Stimulated activated naive CD8-positive, alpha-beta T cell treated with anti-CD3 and anti-CD28 coated beads, Interleukin-15, Interleukin-2, amounts not matched to agents 100 U/mL and 50 U/mL, for 24 hours (primary cell): ENCODE measurements at regions not wholly inside any gene's neighbourhood (a gene's known extent, or its start where the extent isn't known, plus 50 kb on each side); places are given as distances from the start of the nearest gene placed in this dataset.
"Not testable (repeated sequence)": the region's sequence is repeated elsewhere in the genome, so short reads cannot be mapped to it uniquely, and the experiment has no call there.

ENCODE experiments used
- ATAC-seq: fragments of 150-1000 bp; cut with Tn5 transposase; one replicate; pipeline ENCODE4 v1.10.0; 2021
- DNase-seq: peaks from one replicate; pipeline ENCODE4 v3.0.0; 2021

DNA sequence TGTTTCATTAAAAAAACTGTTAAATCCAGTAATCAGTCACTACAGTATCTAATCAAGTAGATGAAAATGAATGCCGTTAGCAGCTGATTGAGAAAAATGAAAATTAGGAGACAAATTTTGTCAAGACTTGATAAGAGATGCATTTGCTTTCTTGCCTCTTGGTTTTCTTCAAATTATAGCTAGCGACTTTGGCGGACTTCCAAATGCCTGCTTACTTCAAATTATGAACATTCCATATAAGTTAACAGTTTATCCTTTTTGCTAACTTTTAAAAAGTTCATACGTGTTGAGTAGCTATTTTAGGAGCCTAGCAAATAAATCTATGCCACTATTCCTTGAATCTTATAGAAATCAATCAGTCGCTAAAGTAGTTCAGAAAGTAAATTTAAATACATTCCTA lies 58.8 kb downstream of the PPP4R3C start:
- no peak for DNase-seq

GRCh38 chrX:27399146-27399456 lies 64.0 kb downstream of the PPP4R3C start:
- ATAC-seq (no peak), DNase-seq (no peak)

More for the DNA sequence above, 58.8 kb downstream of the PPP4R3C start:
- ATAC-seq = no peak

DNA sequence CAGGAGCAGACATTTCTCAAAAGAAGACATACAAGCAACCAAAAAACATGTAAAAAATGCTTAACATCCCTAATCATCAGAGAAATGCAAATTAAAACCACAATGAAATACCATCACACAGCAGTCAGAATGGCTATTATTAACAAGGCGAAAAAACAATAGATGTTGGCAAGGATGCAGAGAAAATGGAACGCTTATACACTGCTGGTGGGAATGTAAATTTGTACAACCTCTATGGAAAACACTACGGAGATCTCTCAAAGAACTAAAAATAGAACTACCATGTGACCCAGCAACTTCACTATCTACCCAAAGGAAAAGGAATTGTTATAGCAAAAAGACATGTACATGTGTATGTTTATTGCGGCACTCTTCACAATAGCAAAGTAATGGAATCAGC lies 71.5 kb downstream of the PPP4R3C start:
- ATAC-seq (no peak), DNase-seq (no peak)

DNA sequence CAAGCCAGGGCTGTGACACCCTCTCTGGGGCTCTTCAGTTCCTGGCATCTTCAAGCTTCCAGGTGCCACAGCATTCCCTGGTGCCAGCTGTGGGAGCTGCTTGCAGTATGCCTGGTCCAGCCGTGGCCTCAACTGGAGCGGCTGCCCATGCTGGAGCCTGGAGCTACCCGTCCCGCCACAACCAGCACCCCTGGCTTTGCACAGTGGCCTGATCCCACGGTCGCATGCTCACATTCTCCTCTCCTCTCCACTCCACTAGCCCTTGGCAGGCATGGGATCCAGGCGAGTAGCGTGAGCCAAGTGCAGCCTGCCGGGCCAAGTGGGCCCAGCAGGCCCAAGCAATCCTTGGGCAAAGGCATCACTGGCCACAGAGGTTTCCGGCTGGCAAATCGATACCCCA lies 81.7 kb downstream of the PPP4R3C start:
- no peak for DNase-seq
- ATAC-seq = no peak

DNA sequence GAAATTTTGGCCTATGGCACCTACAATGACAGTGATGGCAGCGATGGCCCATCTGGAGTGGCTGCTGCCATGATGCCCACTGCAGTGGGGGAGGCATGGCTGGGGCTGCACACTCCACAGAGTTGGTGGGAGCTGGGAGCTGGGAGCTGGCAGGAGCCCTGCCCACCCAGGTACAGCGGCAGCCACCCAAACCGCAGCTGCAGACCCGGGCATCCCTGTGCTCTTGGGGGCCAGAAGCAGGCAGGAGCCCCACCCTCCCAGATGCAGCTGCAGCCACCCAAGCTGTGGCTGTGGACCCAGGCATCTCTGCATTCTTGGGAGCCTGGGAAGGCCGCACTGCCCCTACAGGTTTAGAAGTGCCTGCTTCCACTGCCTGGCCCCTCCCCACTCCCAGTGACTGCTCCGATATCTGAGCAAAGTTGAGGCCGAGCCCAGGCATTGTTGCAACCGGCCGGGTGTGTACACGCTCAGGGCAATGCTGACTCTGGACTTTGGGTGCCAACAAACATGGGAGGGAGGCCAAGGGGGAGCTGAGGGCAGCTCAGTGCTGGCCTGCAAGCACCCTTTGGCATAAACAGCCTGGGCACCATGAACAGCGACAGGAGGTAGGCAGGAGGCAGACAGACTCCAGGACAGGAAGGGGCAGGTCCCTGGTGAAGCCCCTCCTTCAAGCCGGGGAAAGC lies 82.8 kb downstream of the PPP4R3C start:
- no peak for ATAC-seq
- no peak for DNase-seq

- DNase-seq (no peak), ATAC-seq (no peak)
These were observed 109.1 kb downstream of the PPP4R3C start for GRCh38 chrX:27354021-27354420.

DNA sequence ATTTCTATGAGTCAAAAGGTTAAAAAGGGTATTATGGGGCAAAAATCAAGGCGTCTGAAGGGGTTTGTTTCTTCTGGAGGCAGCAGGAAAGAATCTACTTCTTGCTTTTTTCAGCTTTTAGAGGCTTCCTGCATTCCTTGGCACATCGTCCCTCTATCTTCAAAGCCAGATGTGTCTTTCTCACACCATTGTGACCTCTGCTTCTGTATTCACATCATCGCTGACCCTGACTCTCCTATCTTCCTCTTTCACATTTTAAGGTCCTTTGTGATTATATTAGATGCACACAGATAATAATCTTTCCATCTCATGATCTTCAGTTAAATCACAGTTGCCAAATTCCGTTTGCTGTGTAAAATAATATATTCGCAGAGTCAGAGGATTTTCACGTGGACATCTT lies 112.7 kb downstream of the PPP4R3C start:
- ATAC-seq (no peak), DNase-seq (no peak)

DNA sequence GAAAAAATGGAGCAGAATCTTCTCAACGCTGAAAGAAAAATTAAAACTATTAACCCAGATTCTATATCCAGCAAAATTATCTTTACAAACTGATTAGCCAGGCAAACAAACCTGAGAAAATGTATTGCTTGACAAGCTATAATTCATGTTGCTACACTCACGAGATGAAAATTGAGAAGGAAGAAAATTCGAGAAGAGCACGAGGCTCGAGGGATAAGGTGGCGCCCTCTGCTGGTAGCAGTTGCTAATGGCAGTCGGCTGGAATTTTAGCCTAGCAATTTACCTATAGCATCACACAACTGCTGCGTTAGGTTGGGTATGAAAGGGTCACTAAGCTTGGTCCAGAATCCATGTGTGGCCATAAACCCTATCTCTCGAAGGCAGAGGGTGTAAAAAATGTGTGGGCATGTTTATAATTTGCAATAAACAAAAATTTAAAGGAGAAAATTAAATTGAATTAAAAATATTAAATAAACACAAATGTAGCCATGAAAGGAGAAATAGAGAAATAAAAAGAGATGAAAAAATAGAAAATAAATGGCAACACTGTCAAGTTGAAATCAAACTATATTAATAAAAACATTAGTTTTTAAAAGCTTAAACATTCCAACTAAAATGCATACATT lies 126.6 kb downstream of the PPP4R3C start:
- ATAC-seq (no peak), DNase-seq (peak; percentile 25)

DNA sequence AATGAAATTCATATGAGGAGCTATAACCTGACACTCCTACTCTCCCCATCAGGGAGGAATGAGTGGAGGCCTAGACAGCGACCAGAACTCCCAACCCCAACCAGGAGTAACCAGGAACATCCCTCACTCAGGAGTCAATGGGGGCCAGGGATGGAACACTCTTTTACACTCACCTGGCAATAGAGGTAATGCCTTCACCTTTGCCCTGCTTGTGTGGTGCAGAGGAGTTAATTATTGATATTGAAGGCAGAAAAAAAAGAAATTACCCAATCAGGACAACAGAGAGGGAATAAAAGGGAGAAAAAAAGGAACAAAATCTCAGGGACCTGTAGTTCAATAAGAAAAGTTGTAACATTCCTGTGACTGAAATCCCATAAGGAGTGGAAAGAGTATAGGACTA lies 141.5 kb downstream of the PPP4R3C start:
- ATAC-seq (no peak), DNase-seq (no peak)

DNA sequence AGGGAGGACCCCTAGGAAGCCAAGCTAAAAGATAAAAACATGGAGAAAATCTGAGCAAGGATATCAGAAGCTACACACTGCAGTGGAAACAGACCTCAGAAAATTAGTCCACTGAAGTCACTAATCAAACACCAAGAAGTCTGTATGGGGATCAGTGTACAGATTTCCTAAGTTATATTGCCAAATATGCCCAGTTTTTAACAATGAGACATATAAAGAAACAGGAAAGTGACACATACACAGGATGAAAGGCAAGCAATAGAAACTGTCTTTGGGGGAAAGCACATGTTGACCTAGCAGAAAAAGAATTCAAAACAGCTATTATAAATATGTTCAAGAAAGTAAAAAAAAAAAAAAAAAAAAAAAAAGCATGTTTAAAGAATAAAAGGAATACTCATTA lies 153.7 kb downstream of the PPP4R3C start:
- no peak for DNase-seq
- no peak for ATAC-seq

GRCh38 chrX:27307546-27307945 lies 155.6 kb downstream of the PPP4R3C start:
- no peak for DNase-seq
- ATAC-seq = no peak

DNA sequence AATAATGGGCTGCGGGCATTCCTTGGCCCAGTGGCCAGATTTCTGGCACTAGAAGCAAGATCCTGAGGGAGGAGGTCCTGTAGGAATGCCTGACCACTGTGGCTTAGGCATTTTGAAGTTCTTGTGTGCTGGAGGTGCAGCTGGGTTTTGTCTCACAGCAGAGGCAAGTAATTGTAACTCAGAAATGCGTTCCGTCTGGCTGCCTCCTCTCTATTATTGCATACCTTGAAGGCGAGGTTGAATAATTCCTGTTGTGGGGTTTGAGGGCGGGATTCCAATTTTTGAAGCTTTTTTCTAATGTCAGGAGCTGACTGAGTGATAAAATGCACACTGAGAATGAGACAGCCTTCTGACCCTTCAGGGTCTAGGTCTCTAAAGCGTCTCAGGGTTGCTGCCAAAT lies 170.6 kb downstream of the PPP4R3C start:
- ATAC-seq = not testable (repeated sequence)

DNA sequence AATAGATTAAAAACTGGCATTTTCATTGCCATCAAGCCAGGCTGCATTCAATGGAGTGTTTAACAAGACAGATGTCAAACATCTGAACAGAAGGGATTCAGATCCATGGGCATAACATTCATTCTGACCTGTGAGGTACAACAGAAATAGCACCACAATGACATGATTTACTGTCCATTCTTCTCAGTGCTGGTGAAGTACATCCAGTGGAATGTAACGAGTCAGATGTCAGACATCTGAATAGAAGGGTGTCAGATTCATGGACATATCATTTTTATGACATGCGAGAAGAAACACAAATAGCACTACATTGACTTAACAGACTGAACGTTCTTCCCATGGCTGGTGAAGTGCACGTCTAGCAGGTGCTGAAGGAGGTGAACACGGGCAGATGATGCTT lies 186.4 kb downstream of the PPP4R3C start:
- no peak for ATAC-seq

More for the DNA sequence above, 170.6 kb downstream of the PPP4R3C start:
- DNase-seq = not testable (repeated sequence)

GRCh38 chrX:27254656-27255055 lies 208.5 kb downstream of the PPP4R3C start:
- ATAC-seq (no peak), DNase-seq (no peak)

More for the DNA sequence above, 186.4 kb downstream of the PPP4R3C start:
- DNase-seq = no peak

GRCh38 chrX:27251369-27251768 lies 211.8 kb downstream of the PPP4R3C start:
- ATAC-seq = no peak

GRCh38 chrX:27242581-27242980 lies 220.6 kb downstream of the PPP4R3C start:
- no peak for ATAC-seq

More at GRCh38 chrX:27251369-27251768, 211.8 kb downstream of the PPP4R3C start:
- no peak for DNase-seq

DNA sequence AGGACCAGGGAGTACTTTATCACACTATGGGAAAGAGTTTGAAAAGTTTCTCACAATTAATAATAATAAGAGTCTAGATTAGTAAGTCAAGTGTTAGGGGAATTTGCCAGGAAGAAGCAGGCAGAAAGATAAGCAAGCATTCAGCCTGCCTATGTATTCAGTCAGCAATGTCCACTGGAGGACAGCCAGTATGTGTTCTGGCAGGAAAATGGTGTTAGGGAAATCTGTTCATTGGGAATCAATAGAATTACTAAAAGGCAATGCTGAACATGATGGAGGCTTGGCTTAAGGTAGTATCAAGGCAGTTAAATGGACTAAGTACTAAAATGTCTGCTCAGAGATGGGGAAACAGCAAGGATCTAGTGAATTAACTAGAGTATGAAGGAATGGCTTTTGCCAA lies 221.2 kb downstream of the PPP4R3C start:
- ATAC-seq (no peak), DNase-seq (no peak)

More at GRCh38 chrX:27242581-27242980, 220.6 kb downstream of the PPP4R3C start:
- DNase-seq = no peak

- not testable (repeated sequence) for DNase-seq, ATAC-seq
These were observed 223.1 kb downstream of the PPP4R3C start for GRCh38 chrX:27240042-27240441.

DNA sequence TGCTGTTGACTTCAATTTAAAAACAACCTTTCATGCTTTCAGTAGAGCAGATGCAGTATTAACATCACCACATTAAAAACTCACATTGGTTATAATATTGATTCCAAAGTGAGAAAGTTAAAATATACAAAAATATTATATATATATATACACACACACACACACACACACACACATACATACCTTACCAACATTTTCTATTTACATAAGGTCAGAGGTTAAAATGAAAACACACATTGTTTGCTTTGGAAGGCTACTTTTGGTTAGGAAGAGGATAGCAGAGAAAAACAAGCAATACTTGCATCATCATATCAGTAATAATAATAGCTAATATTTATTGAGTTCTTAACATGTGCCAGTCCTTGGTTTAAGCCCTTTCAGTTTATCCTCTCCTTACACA lies 226.5 kb downstream of the PPP4R3C start:
- DNase-seq = no peak
- ATAC-seq = no peak

GRCh38 chrX:27229721-27230120 lies 233.4 kb downstream of the PPP4R3C start:
- no peak for DNase-seq
- no peak for ATAC-seq

DNA sequence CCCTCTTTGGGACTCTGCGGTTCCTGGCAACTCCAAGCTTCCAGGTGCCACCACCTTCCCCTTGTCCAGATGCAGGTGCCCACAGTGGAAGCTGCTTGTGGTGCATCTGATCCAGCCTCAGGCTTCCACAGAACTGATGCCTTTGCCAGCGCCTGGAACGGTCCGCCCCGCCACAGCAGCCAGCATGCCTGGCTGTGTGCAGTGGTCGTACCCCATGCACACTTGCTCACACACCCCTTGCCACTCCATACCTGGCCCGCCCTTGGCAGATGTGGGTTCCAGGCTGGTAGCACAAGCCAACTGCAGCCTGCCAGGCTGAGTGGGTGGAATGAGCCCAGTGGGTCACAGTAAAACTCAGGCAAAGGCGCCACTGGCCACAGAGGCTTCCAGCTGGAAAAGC lies 240.5 kb downstream of the PPP4R3C start:
- no peak for DNase-seq
- ATAC-seq = no peak

GRCh38 chrX:27186671-27187070 lies 276.5 kb downstream of the PPP4R3C start:
- no peak for ATAC-seq
- peak; percentile 2 for DNase-seq

DNA sequence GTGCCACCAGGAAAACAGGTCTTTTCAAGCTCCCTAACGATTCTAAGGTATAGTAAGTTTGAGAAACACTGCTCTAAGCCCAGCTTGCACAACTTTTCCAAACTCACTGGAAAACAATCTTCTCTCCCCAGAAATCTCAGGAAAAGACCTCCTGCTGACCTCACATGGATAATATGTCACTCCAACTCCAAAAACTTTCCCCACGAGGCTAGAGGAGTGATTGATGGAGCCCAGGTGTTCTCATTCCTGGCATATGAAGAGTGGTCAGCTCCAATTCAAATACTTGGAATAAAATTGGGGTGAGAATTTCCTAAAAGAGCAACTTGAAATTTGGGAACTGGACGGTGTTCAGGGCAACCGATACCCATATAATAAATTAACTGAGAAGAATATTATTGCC lies 299.9 kb downstream of the PPP4R3C start:
- DNase-seq (no peak), ATAC-seq (no peak)

GRCh38 chrX:27162496-27162895 lies 300.6 kb downstream of the PPP4R3C start:
- DNase-seq (no peak), ATAC-seq (no peak)
